ENCODE measurements at regions not wholly inside any gene's neighbourhood (a gene's known extent, or its start where the extent isn't known, plus 50 kb on each side); places are given as distances from the start of the nearest gene placed in this dataset.

DNA sequence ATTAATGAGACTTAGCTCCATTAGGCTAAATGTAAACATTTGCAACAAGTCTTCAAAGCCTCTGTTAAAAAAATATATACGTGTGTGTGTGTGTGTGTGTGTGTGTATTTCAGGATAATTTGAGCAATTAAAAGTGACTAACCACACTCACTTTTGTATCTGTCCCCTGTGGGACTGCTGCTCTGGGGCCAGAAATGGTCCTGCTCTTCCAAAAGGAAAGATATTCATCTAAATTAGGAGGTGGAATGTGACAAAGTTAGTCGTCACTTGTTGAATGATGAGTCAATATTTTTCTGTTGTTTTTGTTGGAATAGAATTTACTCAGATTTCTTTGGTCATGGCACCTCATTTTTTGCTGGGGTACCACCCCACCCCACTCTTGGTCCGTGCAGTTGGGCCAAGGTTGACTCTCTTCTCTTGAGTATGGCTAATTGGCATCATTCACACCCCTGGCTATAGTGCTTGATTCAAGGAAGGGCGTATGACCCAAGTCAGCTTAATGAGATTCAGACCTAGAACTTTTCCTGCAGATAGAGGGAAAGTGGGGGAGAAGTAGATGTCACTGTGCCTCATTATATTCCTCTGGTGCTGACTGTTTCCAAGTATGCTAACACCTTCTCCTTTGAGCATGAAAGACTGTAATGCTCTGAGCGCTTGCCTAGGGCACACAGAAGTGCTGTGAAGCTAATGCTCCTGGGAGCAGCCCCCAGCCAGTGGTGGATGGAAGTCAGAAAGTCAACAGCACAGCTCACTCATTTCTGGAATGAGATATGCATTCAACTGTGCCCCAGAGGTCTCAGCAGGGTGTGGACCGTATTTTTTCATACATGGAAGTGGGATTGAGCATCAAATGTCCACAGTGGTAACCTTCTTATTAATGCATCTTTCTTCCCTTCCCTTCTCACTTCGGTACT is 577.0 kb upstream of the TBX3 start:
- Histone ChIP-seq H3K9me3 (replicated peaks; ENCODE audit: control insufficient read depth, insufficient read depth, low read depth, low read length) (no peaks in the 10 kb centered on the region), H3K36me3 (ENCODE audit: control insufficient read depth, insufficient read depth, low read length) (no peaks in the 10 kb centered on the region), H3K9ac (ENCODE audit: insufficient read depth in 1 of 2, low read depth in 2 of 2, low read length in 2 of 2) (no peak overlapping the region), H3K4me2 (ENCODE audit: insufficient read depth, low read length) (no peak overlapping the region), H3K79me2 (ENCODE audit: control insufficient read depth, insufficient read depth, low read length) (no peaks in the 10 kb centered on the region), H3K4me3 (no peak overlapping the region), H3K27me3 (ENCODE audit: control insufficient read depth in 2 of 2, insufficient read depth in 2 of 2, low read length in 2 of 2) (no peaks in the 10 kb centered on the region), H3K27ac (ENCODE audit: extremely low read depth, low read depth, low read length) (no peak overlapping the region), H4K20me1 (replicated peaks; ENCODE audit: control insufficient read depth, insufficient read depth, low read length) (no peaks in the 10 kb centered on the region), H3K4me1 (replicated peaks in 1 of 2; ENCODE audit: control insufficient read depth in 2 of 2, insufficient read depth in 2 of 2, low read length in 2 of 2) (no peaks in the 10 kb centered on the region), H2AFZ (ENCODE audit: low read depth, low read length) (no peak overlapping the region), H3K9me1 (ENCODE audit: control insufficient read depth, insufficient read depth, low read length) (no peaks in the 10 kb centered on the region)
- ChIA-PET POLR2A (no interaction called here), CTCF (ENCODE audit: low intra/inter-chr PET ratio) (no interaction called here)
- DNase-seq (ENCODE audit: extremely low read depth in 1 of 4, low spot score in 3 of 4) (no peak), FAIRE-seq (no peak), ATAC-seq (no peak)
- WGBS (ENCODE audit: insufficient coverage, low coverage, missing lambda C conversion rate) = 1% methylated on average over 7 of the region's 7 CpGs
- BruUV-seq (replicated peaks) = no TSS peak
- in situ Hi-C loops (cut with MboI) = no loop called here
- intact Hi-C loops (cut with micrococcal nuclease) = no loop called here
- TF ChIP-seq ZBTB8A (IDR thresholded peaks at IDR 0.05; ENCODE audit: partially characterized antibody) (no peak), EZH2 (IDR thresholded peaks at IDR 0.05; ENCODE audit: borderline replicate concordance, low read depth, low read length) (no peak)
- TF ChIP-seq, protein P1, sequence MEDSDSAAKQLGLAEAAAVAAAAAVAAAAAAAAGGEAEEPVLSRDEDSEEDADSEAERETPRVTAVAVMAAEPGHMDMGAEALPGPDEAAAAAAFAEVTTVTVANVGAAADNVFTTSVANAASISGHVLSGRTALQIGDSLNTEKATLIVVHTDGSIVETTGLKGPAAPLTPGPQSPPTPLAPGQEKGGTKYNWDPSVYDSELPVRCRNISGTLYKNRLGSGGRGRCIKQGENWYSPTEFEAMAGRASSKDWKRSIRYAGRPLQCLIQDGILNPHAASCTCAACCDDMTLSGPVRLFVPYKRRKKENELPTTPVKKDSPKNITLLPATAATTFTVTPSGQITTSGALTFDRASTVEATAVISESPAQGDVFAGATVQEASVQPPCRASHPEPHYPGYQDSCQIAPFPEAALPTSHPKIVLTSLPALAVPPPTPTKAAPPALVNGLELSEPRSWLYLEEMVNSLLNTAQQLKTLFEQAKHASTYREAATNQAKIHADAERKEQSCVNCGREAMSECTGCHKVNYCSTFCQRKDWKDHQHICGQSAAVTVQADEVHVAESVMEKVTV (CRISPR knock-in tag; IDR thresholded peaks at IDR 0.05) = no peak

Measured in K562 (cell line).